DOHH2 (cell line): ENCODE measurements at regions not wholly inside any gene's neighbourhood (a gene's known extent, or its start where the extent isn't known, plus 50 kb on each side); places are given as distances from the start of the nearest gene placed in this dataset.

Experiments used
- H3F3A ChIP-seq: fragments of 200-600 bp; sonication (generic), shearing (Covaris generic); 2 replicates; pipeline ENCODE4 v1.6.0; 2016; ENCODE audit warnings: antibody characterized with exemption, mild to moderate bottlenecking; ENCODE audit not compliant: control insufficient read depth, insufficient read depth
- H3K27ac ChIP-seq: fragments of 200-600 bp; sonication (generic); 2 replicates; pipeline ENCODE4 v1.5.1; 2014; ENCODE audit warnings: low read depth, mild to moderate bottlenecking, low read length, moderate library complexity
- H3K27me3 ChIP-seq: fragments of 200-600 bp; sonication (generic); 2 replicates; pipeline ENCODE4 v1.6.1; 2014; ENCODE audit warnings: mild to moderate bottlenecking, low read length, mixed read lengths; ENCODE audit not compliant: control insufficient read depth
- H3K36me3 ChIP-seq: fragments of 200-600 bp; sonication (generic); 2 replicates; pipeline ENCODE4 v1.6.1; 2014; ENCODE audit warnings: mild to moderate bottlenecking, low read length, moderate library complexity, mixed read lengths; ENCODE audit not compliant: control insufficient read depth
- H3K4me1 ChIP-seq: fragments of 200-600 bp; sonication (generic); 2 replicates; pipeline ENCODE4 v1.6.1; 2014; ENCODE audit warnings: mild to moderate bottlenecking, low read length, mixed read lengths; ENCODE audit not compliant: control insufficient read depth
- H3K4me2 ChIP-seq: fragments of 200-600 bp; sonication (generic); 2 replicates; pipeline ENCODE4 v1.6.0; 2014; ENCODE audit warnings: mild to moderate bottlenecking, low read length, moderate library complexity
- H3K4me3 ChIP-seq: fragments of 200-600 bp; sonication (generic); 2 replicates; pipeline ENCODE4 v1.5.1; 2014; ENCODE audit warnings: mild to moderate bottlenecking, low read length, mixed read lengths
- H3K79me2 ChIP-seq: fragments of 200-600 bp; sonication (generic); 2 replicates; pipeline ENCODE4 v1.6.1; 2014; ENCODE audit warnings: mild to moderate bottlenecking, low read length, mixed read lengths; ENCODE audit not compliant: control insufficient read depth
- H3K9me2 ChIP-seq: fragments of 200-600 bp; sonication (generic); replicated peaks from 2 replicates; pipeline ENCODE4 v1.6.1; 2014; ENCODE audit warnings: mild to moderate bottlenecking, low read length, mixed read lengths; ENCODE audit not compliant: control insufficient read depth
- H3K9me3 ChIP-seq: fragments of 200-600 bp; sonication (generic); 2 replicates; pipeline ENCODE4 v1.6.1; 2014; ENCODE audit warnings: antibody characterized with exemption, low read length, mixed read lengths; ENCODE audit not compliant: control insufficient read depth, insufficient read depth
- H4K20me1 ChIP-seq: fragments of 200-600 bp; sonication (generic); 2 replicates; pipeline ENCODE4 v1.6.0; 2014; ENCODE audit warnings: low read depth, mild to moderate bottlenecking, antibody characterized with exemption, low read length, moderate library complexity; ENCODE audit not compliant: control insufficient read depth, insufficient read depth
- CTCF ChIP-seq: fragments of 200-600 bp; sonication (generic); IDR thresholded peaks from one replicate; pipeline ENCODE4 v1.5.1; 2014; ENCODE audit warnings: antibody characterized with exemption, mild to moderate bottlenecking, low read depth, low read length; ENCODE audit not compliant: poor library complexity, severe bottlenecking
- EZH2phosphoT487 ChIP-seq: fragments of 200-600 bp; sonication (generic); IDR thresholded peaks from 2 replicates; pipeline ENCODE4 v1.6.1; 2017; ENCODE audit warnings: borderline replicate concordance, mild to moderate bottlenecking, antibody characterized with exemption, low read length, moderate library complexity, mixed read lengths

- TF ChIP-seq EZH2phosphoT487 = no peak
- TF ChIP-seq CTCF = no peak
- H4K20me1 ChIP-seq = no peaks in the 10 kb centered on the region
Measured at GRCh38 chr20:4601630-4602296, 84.5 kb upstream of the PRNP start.

GRCh38 chr20:4600308-4601014 lies 85.8 kb upstream of the PRNP start:
- no peaks in the 10 kb centered on the region for H3K79me2 ChIP-seq
- no peak overlapping the region for H3K4me3 ChIP-seq
- no peaks in the 10 kb centered on the region for H4K20me1 ChIP-seq
- H3K4me2 ChIP-seq = peak overlapping the region; percentile 26
- H3K4me1 ChIP-seq = peaks cover 13% of the 10 kb centered on the region
- peaks cover 7% of the 10 kb centered on the region; the same call in 1 of the 2 replicates for H3K27me3 ChIP-seq
- H3K27ac ChIP-seq = peak overlapping the region; percentile 18; the same call in 1 of the 2 replicates
- no peaks in the 10 kb centered on the region for H3K9me2 ChIP-seq
- H3F3A ChIP-seq = no peaks in the 10 kb centered on the region
- TF ChIP-seq CTCF = no peak
- TF ChIP-seq EZH2phosphoT487 = no peak
- H3K9me3 ChIP-seq = no peaks in the 10 kb centered on the region
- no peaks in the 10 kb centered on the region for H3K36me3 ChIP-seq

More at GRCh38 chr20:4601630-4602296, 84.5 kb upstream of the PRNP start:
- no peaks in the 10 kb centered on the region for H3K79me2 ChIP-seq
- no peak overlapping the region for H3K27ac ChIP-seq
- no peak overlapping the region for H3K4me2 ChIP-seq
- peaks cover 26% of the 10 kb centered on the region for H3K4me1 ChIP-seq
- H3K36me3 ChIP-seq = no peaks in the 10 kb centered on the region
- H3F3A ChIP-seq = no peaks in the 10 kb centered on the region
- peaks cover 7% of the 10 kb centered on the region; the same call in 1 of the 2 replicates for H3K27me3 ChIP-seq
- no peaks in the 10 kb centered on the region for H3K9me3 ChIP-seq
- H3K9me2 ChIP-seq = no peaks in the 10 kb centered on the region
- H3K4me3 ChIP-seq = no peak overlapping the region

DNA sequence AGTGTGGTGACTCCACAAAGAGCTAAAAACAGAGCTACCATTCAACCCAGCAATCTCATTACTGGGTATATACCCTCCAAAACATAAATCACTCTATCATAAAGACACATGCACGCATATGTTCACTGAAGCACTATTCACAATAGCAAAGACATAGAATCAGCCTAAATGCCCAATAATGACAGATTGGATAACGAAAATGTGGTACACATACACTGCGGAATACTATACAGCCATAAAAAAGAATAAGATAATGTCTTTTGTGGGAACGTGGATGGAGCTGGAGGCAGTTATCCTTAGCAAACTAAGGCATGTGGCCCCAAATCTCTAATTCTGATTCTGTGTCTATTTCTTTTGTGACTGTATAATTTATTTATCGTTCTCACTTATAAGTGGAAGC lies 89.0 kb upstream of the PRNP start:
- Histone ChIP-seq H4K20me1 (no peaks in the 10 kb centered on the region), H3F3A (no peaks in the 10 kb centered on the region), H3K36me3 (no peaks in the 10 kb centered on the region), H3K9me2 (no peaks in the 10 kb centered on the region), H3K9me3 (no peaks in the 10 kb centered on the region), H3K4me3 (no peak overlapping the region), H3K4me2 (no peak overlapping the region), H3K79me2 (no peaks in the 10 kb centered on the region), H3K27me3 (peaks cover 7% of the 10 kb centered on the region; the same call in 1 of the 2 replicates), H3K4me1 (peaks cover 19% of the 10 kb centered on the region), H3K27ac (no peak overlapping the region)
- TF ChIP-seq CTCF = no peak
- TF ChIP-seq EZH2phosphoT487 = no peak
